Activated naive CD4-positive, alpha-beta T cell treated with anti-CD3 and anti-CD28 coated beads, Interleukin-2, amount 50 U/mL, for 16 hours (primary cell): ENCODE measurements at regions not wholly inside any gene's neighbourhood (a gene's known extent, or its start where the extent isn't known, plus 50 kb on each side); places are given as distances from the start of the nearest gene placed in this dataset.
"Not testable (repeated sequence)": the region's sequence is repeated elsewhere in the genome, so short reads cannot be mapped to it uniquely, and the experiment has no call there.

Experiments used
- DNase-seq: peaks from one replicate; pipeline ENCODE4 v3.0.0-alpha.2; 2020

GRCh38 chr7:130850956-130851355, 116.9 kb upstream of the KLF14 start:
- DNase-seq = no peak

DNA sequence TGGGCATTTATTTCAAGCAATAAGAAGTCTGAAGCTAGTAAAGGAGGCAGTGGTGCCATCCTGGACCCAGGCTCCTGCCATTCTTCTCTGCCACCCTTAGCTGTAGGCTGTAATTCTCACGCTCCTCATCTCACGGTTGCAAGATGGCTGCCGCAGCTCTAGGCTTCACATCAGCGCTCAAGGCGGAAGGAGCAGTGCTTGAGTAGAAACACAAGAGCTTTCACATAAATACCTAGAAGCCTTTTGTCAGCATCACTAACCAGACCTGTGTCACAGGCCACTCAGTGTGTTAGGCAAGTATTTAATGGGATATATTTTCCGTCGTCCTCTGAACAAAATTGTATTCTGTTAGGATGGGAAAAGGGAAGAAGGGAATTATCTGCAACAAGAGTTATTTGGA, 118.9 kb upstream of the KLF14 start:
- DNase-seq = no peak

DNA sequence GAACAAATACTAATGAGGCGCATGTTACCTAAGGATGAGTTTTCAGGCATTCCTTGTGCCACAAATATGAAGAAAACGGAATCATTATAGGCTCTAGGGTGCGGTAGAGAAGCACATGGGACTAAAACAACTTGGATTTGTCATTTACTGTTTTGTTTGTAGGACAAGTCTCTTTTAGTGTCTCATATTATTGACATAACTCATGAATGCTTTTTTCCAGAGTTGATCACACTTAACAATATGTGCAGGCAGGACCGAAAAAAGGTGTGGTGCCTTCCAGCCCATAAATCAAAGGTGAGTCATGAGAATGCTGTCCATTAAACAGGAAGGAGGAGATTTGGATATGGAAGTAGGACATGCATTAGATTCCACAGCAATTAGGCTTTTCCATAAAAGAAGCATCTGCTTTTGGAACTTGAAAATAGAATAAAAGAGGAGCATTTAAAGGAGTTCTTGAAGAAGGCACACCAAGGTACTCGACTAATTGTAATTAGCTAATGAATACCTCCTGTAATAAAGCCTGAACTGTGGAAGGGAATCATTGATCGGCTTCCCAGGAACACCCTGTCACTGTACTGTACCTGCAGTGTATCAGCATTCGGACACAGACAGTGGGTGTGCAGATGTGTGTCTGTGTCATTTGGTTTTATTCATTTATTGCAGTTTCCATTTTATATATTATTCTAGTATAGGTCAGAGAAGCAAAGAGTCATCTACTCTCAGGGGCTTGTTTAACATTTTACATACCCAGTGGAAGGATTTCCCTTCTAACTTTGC, 119.7 kb upstream of the KLF14 start:
- DNase-seq = no peak

- DNase-seq = no peak
These were observed 120.5 kb upstream of the KLF14 start for GRCh38 chr7:130854481-130854880.

GRCh38 chr7:130856866-130857265, 122.9 kb upstream of the KLF14 start:
- DNase-seq = no peak

- DNase-seq = not testable (repeated sequence)
These were observed 126.8 kb upstream of the KLF14 start for GRCh38 chr7:130860832-130861231.

- no peak for DNase-seq
These were observed 131.6 kb upstream of the KLF14 start for GRCh38 chr7:130865408-130866236.

DNA sequence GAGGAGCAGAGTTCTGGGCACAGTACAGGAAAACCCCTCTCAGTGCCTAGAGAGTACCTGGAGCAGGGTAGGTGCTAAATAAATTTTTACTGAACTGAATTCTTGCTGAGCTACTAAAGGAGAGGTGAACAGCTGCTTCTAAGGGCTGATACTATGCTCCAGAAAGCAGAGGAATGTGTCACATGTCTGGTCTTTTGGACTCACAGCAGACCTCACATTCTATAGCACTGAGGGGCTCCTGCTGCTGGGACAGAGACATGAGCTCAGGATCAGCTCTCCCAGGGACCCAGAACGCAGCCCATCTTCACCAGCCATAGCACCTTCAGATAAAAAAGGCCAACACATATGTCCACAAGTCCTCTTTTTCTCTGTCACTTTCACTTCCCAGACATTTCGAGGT, 133.0 kb upstream of the KLF14 start:
- no peak for DNase-seq

GRCh38 chr7:130867581-130868136, 133.7 kb upstream of the KLF14 start:
- DNase-seq = no peak

DNA sequence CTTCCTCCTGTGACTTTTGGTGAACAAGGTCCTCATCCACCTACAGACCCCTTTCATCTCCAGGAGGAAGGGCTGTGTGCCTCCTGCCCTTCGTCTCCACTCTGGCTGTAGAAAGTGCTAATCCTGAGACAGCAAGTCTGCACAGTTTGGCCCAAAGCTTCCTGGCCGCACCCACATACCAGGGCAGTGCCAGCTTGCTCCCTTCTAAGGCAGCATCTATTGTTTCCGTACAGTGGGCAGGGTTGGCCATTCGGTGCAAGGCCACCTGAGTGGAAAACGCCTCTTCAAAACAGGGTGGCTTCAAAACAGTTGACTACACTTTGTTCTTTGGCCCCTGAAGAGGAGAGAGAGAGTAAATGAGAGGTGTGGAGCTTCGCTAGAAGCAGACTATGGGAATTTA, 134.1 kb upstream of the KLF14 start:
- DNase-seq = no peak

GRCh38 chr7:130869918-130870317, 135.9 kb upstream of the KLF14 start:
- DNase-seq = no peak

DNA sequence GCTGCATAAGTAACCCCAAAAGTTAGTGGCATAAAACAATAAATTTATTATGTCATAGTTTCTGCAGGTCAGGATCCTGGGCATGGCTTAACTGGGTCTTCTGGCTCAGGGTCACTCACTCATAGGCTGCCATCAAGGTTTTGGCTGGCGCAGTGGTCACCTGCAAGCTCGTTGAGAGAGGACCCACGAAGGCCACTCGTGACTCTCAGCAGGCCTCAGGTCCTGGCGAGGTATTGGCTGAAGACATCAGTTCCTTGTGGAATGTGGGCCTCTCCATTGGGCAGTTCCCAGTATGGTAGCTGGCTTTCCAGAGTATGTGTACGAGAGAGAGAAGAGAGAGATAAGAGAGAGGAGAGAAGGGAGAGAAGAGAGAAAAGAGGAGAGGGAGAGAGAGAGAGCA, 138.3 kb upstream of the KLF14 start:
- no peak for DNase-seq

- DNase-seq = no peak
These were observed 138.9 kb upstream of the KLF14 start for GRCh38 chr7:130872756-130873448.

GRCh38 chr7:130874071-130874915, 140.3 kb upstream of the KLF14 start:
- DNase-seq = no peak

DNA sequence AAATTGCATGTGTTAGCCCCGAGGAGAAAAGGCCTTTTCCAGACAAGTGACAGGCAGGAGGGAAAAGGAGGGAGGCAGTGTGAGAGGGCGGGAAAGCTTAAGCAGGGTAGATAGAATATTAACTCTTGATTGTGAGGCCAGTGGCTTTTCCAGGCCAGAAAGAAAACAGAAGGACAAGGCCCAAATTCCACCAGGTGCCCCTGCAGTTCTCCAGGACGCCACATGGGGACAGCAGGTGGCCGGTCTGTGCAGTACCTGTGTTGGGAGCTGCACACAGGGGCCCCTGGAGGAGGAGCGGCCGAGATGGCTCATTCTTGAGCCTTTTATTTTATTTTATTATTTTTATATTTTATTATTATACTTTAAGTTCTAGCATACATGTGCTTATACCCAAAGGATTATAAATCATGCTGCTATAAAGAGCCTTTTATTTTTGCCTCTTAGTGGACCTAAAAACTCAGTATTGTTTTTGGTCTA, 141.3 kb upstream of the KLF14 start:
- DNase-seq = peak; percentile 56

GRCh38 chr7:130875901-130876300, 141.9 kb upstream of the KLF14 start:
- no peak for DNase-seq

GRCh38 chr7:130877236-130877990, 143.4 kb upstream of the KLF14 start:
- no peak for DNase-seq

DNA sequence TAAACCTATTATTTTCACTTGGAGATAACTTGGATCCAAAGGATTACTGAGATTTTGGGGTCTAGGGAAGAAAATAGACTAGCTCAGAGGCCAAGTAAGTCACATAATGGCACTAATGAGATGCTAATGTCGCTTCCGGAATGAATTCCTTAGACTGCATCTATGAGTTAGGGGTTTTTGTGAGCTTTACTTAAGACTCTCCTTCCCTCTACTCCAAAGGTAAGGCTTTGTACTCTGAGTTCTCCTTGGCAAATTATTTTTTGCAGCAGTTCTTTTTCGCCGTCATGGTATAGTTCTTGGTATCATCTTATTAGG, 143.9 kb upstream of the KLF14 start:
- no peak for DNase-seq

DNA sequence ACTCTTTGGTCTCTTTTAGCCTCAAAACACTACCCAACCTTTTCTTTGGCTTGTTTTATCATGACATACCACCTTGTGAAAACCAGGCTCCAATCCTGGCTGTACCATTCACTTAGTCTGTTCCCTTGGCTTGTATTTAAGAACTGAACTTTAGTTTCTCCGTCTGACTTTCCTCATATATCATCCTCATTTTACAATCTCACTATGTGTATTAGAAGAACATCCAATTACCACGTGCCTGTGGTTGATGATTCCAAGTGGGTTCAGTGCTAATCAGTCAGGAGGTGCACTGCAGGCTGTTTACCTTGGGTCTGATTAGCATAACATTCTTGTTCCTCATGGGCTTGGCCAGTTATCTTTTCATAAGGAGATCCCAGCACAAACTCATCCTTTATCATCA, 144.8 kb upstream of the KLF14 start:
- DNase-seq = no peak

DNA sequence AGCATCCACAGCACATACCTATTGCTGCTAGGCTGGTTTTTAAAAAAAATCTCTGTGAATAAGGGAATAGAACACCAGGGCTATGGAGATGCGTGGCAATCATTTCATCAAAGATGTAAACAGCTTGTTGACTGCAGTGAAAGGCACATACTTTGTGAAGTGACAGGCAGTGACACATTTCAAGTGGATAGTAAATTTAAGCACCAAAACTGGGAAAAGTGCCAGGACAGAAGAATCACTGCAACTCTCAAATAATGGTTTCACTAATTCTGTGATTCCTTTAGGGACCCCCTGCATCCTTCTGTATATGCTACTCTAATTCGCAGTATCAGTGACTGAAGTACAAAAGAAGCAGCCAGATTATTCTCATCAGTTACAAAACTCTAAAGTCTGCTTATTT, 145.2 kb upstream of the KLF14 start:
- DNase-seq = no peak

- no peak for DNase-seq
These were observed 146.7 kb upstream of the KLF14 start for GRCh38 chr7:130880668-130881067.
